ENCODE measurements at regions not wholly inside any gene's neighbourhood (a gene's known extent, or its start where the extent isn't known, plus 50 kb on each side); places are given as distances from the start of the nearest gene placed in this dataset.
"Not testable (repeated sequence)": the region's sequence is repeated elsewhere in the genome, so short reads cannot be mapped to it uniquely, and the experiment has no call there.

GRCh38 chr14:43671716-43672485, 835.2 kb downstream of the FSCB start:
- DNase-seq, result no peak

DNA sequence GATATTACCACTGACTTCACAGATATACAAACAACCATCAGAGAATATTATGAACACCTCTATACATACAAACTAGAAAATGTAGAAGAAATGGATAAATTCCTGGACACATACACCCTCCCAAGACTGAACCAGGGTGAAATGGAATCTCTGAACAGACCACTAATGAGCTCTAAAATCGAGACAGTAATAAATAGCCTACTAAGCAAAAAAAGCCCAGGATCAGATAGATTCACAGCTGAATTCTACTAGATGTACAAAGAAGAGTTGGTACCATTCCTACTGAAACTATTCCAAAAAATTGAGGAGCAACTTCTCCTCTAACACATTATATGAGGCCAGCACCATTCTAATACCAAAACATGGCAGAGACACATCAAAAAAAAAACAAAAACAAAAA, 837.7 kb downstream of the FSCB start:
- no peak for DNase-seq

GRCh38 chr14:43665570-43666267, 841.4 kb downstream of the FSCB start:
- DNase-seq, result no peak

DNA sequence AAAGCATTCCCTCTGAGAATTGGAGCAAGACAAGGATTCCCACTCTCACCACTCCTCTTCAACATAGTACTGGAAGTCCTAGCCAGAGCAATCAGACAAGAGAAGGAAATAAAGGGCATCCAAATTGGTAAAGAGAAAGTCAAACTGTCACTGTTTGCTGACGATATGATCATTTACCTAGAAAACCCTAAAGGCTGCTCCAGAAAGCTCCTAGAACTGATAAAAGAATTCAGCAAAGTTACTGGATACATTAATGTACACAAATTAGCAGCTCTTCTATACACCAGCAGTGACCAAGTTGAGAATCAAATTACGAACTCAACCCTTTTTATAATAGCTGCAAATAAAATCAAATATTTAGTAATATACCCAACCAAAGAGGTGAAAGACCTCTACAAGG, 851.9 kb downstream of the FSCB start:
- not testable (repeated sequence) for DNase-seq

- DNase-seq, result no peak
Measured at GRCh38 chr14:43651896-43652295, 855.2 kb downstream of the FSCB start.

- DNase-seq, result no peak
Measured at GRCh38 chr14:43651185-43651787, 855.8 kb downstream of the FSCB start.

- no peak for DNase-seq
Measured at GRCh38 chr14:43649508-43649907, 857.6 kb downstream of the FSCB start.

- no peak for DNase-seq
Measured at GRCh38 chr14:43647302-43647701, 859.8 kb downstream of the FSCB start.

GRCh38 chr14:43640718-43641267, 866.3 kb downstream of the FSCB start:
- no peak for DNase-seq

DNA sequence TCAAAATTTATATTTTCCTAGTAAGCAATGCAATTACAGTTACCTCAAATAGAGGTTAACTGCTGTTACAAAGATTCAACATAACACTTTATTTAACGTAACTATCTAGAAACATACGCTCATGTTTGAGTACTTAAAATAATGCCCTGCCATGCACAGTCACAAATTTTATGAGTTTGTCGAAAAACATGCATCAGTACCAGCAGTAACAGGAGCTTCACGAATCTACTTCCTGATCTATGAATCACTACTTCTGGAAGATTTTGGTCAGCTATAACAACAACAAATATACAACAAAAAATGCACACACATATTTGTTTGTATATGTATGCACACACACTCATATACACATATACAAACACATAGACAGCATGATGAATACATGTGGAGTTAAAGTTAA, 881.8 kb downstream of the FSCB start:
- no peak for DNase-seq

DNA sequence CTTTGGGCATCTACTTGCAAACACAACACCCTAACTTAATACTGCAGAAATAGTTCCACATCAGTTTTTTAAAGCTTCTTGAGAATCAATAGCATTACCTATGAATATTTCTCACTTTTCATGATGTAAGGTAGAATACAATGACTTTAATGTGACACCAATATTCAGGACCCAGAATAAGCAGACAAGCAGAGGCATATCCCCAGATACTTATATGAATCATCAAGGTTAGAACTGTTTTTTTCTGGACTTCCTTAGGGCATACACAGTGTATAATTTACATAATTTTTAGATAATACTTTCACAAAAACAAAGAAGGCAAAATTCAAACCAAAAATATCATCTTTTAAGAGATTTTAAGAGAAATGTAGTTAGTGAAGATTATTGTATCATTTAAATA, 885.8 kb downstream of the FSCB start:
- DNase-seq, result no peak

- no peak for DNase-seq
Measured at GRCh38 chr14:43595096-43595772, 911.8 kb downstream of the FSCB start.

DNA sequence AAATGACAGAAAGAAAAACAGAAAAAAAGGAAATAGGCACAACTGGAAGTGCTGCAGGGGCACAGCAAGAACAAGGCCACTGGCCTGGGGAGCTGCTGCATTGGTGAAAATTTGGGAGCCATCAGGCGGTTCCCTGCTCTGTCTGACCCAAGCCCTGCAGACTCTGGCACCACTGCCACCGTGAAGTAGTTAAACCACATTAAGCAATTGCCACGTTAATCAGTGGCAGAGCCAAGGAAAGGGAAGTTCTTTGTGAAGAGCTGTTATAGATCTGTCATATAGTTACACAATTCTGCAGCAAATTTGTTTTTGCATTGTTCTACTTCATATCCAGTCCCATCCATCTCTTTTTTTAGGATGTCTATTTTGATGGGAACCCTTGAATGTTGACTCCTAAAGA, 915.3 kb downstream of the FSCB start:
- peak; percentile 21 for DNase-seq

GRCh38 chr14:43587183-43587582, 919.9 kb downstream of the FSCB start:
- no peak for DNase-seq

- no peak for DNase-seq
Measured at GRCh38 chr14:43579671-43580070, 927.4 kb downstream of the FSCB start.

- no peak for DNase-seq
Measured at GRCh38 chr14:43568022-43568421, 939.1 kb downstream of the FSCB start.

DNA sequence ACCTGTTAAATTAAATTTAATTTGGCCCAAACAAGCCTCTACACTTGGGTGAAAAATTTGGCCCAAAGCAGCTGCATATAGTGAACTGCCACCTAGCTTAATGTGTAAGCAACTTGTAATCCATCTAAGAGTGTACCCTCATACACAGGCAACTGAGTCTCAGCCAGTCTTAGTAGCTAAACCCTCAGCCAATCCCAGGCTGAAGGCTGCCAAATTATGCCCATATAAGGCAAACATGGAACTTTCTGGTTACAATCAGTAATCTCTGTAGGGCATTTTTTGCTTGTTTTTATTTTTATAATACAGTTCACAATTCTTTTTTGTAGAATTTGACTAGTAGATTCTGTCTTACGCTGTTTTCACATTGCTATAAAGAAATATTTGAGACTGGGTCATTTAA, 958.7 kb downstream of the FSCB start:
- DNase-seq, result no peak

DNA sequence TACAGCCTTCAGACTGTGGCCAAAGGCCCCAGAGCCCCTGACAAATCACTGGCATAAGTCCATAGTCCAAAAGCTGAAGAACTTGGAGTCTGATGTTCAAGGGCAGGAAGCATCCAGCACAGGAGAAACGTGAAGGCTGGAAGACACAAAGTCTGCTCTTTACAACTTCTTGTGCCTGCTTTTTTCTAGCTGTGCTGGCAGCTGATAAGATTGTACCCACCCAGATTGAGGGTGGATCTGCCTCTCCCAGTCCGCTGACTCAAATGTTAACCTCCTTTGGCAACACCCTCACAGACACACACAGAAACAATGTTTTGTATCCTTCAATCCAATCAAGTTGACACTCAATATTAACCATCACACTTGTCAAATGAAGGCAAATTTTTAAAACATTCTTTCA, 959.5 kb downstream of the FSCB start:
- not testable (repeated sequence) for DNase-seq

- DNase-seq, result no peak
Measured at GRCh38 chr14:43541356-43541755, 965.7 kb downstream of the FSCB start.

DNA sequence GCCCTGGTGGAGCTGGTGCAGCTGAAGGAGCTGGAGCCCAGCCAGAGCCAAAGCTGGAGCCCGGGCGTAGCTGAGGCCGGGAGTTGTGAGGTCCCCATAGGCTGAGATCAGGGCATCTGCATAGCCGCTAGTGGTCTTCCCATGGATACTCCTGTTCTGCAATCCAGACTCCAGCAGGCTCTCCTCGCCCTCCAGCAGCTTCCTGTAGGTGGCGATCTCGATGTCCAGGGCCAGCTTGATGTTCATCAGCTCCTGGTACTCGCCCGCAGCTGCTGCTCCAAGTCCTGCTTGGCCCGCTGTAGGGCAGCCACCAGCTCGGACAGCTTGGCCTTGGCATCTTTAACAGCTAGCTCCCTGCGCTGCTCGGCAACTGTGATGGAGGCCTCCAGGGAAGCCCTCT, 966.1 kb downstream of the FSCB start:
- DNase-seq, result no peak

- no peak for DNase-seq
Measured at GRCh38 chr14:43539210-43539609, 967.9 kb downstream of the FSCB start.

DNA sequence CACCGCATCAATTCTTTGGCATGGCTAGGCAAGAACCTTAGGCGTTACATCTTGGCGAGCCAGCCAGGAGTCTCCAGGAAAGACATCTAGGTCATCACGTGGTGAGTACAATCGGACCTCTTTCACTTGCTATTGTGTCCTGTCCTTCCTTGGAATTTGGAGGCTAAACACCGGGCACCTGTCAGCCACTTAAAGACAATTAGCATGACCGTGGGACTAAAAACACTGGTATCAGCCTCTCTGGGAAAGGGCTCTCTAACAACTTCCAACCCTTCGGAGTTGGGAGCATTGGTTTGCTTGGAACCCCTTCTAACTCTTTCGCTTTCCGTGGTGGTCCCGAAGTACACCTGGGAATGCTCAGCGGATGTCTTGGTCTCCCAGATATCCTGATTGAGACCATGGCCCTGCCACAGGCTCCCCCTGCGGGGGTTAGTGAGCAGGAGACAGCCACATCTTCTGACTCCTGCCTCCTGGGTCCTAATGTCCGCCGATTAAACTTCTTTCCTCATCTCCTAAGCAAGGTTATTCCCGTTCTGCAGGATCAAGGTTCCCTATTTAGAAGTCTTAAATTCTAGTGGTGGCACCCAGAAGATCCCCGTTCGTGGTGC, 971.7 kb downstream of the FSCB start:
- no peak for DNase-seq
